ENCODE measurements at regions not wholly inside any gene's neighbourhood (a gene's known extent, or its start where the extent isn't known, plus 50 kb on each side); places are given as distances from the start of the nearest gene placed in this dataset.

DNA sequence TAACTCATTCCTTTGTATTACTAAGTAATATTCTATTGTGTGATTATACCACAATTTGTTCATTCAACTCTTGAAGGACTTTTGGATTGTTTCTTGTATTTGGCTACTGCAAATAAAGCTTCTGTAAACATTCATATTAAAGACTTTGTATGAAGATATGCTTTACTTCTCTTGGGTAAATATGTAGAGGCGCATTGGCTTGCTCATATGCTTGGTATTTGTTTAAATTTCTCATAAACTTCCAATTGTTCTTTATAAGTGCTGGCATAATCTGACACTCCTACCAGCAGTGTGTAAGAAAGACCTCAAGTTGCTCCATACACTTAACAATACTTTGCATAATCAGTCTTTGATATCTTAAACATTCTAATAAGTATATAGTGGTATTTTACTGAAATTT lies 792.8 kb upstream of the LRRTM1 start:
- Histone ChIP-seq H3K79me2 (ENCODE audit: low read length) (no peaks in the 10 kb centered on the region), H3K9me3 (replicated peaks; ENCODE audit: insufficient read depth, low read length) (no peaks in the 10 kb centered on the region), H3K27ac (ENCODE audit: low read length) (no peak overlapping the region), H3K36me3 (replicated peaks; ENCODE audit: insufficient read depth, low read length) (no peaks in the 10 kb centered on the region), H3K4me1 (ENCODE audit: low read length) (no peaks in the 10 kb centered on the region), H2AFZ (ENCODE audit: low read length) (no peak overlapping the region), H3K27me3 (replicated peaks; ENCODE audit: insufficient read depth, low read length) (no peaks in the 10 kb centered on the region), H3F3A (ENCODE audit: insufficient read depth, low read length) (no peaks in the 10 kb centered on the region), H3K4me2 (ENCODE audit: low read depth, low read length) (no peak overlapping the region), H3K4me3 (ENCODE audit: low read length) (no peak overlapping the region), H4K20me1 (ENCODE audit: insufficient read depth, low read length) (no peaks in the 10 kb centered on the region), H3K9me2 (replicated peaks; ENCODE audit: insufficient read depth, low read length) (no peaks in the 10 kb centered on the region), H3K9ac (ENCODE audit: low read length) (no peak overlapping the region)
- no peak for DNase-seq
- no peak for TF ChIP-seq CTCF (IDR thresholded peaks at IDR 0.05; ENCODE audit: low read length)
- TF ChIP-seq EZH2 (optimal IDR thresholded peaks at IDR 0.05; ENCODE audit: low read depth, low read length), result no peak

DNA sequence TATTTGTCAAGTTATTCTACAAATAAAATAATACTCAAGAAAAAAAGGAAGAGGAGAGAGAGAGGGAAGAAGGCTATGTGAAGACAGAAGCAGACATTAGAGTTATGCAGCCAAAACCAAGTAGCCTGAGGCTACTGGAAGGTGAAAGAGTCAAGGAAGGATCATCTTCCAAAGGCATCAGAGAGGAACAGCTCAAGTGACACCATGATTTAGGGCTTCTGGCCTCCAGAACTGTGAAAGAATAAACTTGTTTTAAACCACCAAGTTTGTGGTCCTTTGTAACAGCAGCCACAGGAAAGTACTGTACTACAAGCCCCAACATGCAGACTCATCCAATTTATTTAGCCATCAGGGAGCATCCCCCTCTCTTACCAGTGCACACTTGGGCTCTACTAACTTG lies 788.5 kb upstream of the LRRTM1 start:
- TF ChIP-seq EZH2phosphoT487 (IDR thresholded peaks at IDR 0.05; ENCODE audit: low read length) (no peak), EZH2 (optimal IDR thresholded peaks at IDR 0.05; ENCODE audit: low read depth, low read length) (no peak), CTCF (IDR thresholded peaks at IDR 0.05; ENCODE audit: low read length) (no peak)

DNA sequence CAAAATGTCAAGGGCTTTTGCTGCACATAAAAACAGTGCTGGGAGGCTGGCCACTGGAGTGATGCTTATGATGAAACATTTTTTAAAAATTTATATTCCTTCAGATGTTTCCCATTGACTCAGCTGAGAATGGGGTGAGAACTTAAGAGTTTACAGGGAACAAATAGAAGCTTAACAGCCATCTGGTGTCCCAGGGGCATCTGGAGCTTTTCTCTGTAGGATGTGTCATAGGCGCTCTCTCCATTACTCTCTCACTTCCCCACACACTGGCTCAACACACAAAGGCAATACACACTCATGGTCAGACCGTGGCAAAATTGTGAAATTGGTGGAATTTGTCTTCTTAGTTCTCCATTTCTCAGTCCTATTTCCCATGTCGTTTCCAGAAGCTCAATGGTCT lies 783.1 kb upstream of the LRRTM1 start:
- H3K4me3 ChIP-seq (ENCODE audit: low read length), result no peak overlapping the region
- TF ChIP-seq EZH2phosphoT487 (IDR thresholded peaks at IDR 0.05; ENCODE audit: low read length), result no peak
- no peak for TF ChIP-seq EZH2 (optimal IDR thresholded peaks at IDR 0.05; ENCODE audit: low read depth, low read length)
- TF ChIP-seq CTCF (IDR thresholded peaks at IDR 0.05; ENCODE audit: low read length), result no peak
- no peak overlapping the region for H3K4me2 ChIP-seq (ENCODE audit: low read depth, low read length)
- no peaks in the 10 kb centered on the region for H3F3A ChIP-seq (ENCODE audit: insufficient read depth, low read length)
- H3K27me3 ChIP-seq (replicated peaks; ENCODE audit: insufficient read depth, low read length), result no peaks in the 10 kb centered on the region
- H3K79me2 ChIP-seq (ENCODE audit: low read length), result no peaks in the 10 kb centered on the region
- H3K9me3 ChIP-seq (replicated peaks; ENCODE audit: insufficient read depth, low read length), result no peaks in the 10 kb centered on the region
- H3K4me1 ChIP-seq (ENCODE audit: low read length), result no peaks in the 10 kb centered on the region
- no peak overlapping the region for H2AFZ ChIP-seq (ENCODE audit: low read length)
- no peaks in the 10 kb centered on the region for H3K36me3 ChIP-seq (replicated peaks; ENCODE audit: insufficient read depth, low read length)
- no peak overlapping the region for H3K9ac ChIP-seq (ENCODE audit: low read length)
- H3K27ac ChIP-seq (ENCODE audit: low read length), result no peak overlapping the region
- DNase-seq, result no peak
- H4K20me1 ChIP-seq (ENCODE audit: insufficient read depth, low read length), result no peaks in the 10 kb centered on the region
- H3K9me2 ChIP-seq (replicated peaks; ENCODE audit: insufficient read depth, low read length), result no peaks in the 10 kb centered on the region

More for the DNA sequence above, 788.5 kb upstream of the LRRTM1 start:
- no peak overlapping the region for H3K9ac ChIP-seq (ENCODE audit: low read length)
- H3K27ac ChIP-seq (ENCODE audit: low read length), result no peak overlapping the region
- no peaks in the 10 kb centered on the region for H4K20me1 ChIP-seq (ENCODE audit: insufficient read depth, low read length)
- no peak overlapping the region for H3K4me3 ChIP-seq (ENCODE audit: low read length)
- no peaks in the 10 kb centered on the region for H3K9me2 ChIP-seq (replicated peaks; ENCODE audit: insufficient read depth, low read length)
- H3K79me2 ChIP-seq (ENCODE audit: low read length), result no peaks in the 10 kb centered on the region
- no peaks in the 10 kb centered on the region for H3K36me3 ChIP-seq (replicated peaks; ENCODE audit: insufficient read depth, low read length)
- no peak overlapping the region for H3K4me2 ChIP-seq (ENCODE audit: low read depth, low read length)
- H3K4me1 ChIP-seq (ENCODE audit: low read length), result no peaks in the 10 kb centered on the region
- H2AFZ ChIP-seq (ENCODE audit: low read length), result no peak overlapping the region
- no peaks in the 10 kb centered on the region for H3K9me3 ChIP-seq (replicated peaks; ENCODE audit: insufficient read depth, low read length)
- H3F3A ChIP-seq (ENCODE audit: insufficient read depth, low read length), result no peaks in the 10 kb centered on the region
- H3K27me3 ChIP-seq (replicated peaks; ENCODE audit: insufficient read depth, low read length), result no peaks in the 10 kb centered on the region
- DNase-seq, result no peak
